H1 (cell line): ENCODE measurements at regions not wholly inside any gene's neighbourhood (a gene's known extent, or its start where the extent isn't known, plus 50 kb on each side); places are given as distances from the start of the nearest gene placed in this dataset.

Experiments
- CTCF ChIA-PET: fragments of 300-600 bp; sonication (Branson Sonifier 250); formaldehyde crosslinking; loops from one replicate; lab custom pipeline; 2021; ENCODE audit not compliant: partially characterized antibody; lab: Charles Lee
- POLR2A ChIA-PET: fragments of 300-600 bp; sonication (Branson Sonifier 250); formaldehyde crosslinking; loops from one replicate; lab custom pipeline; 2021; ENCODE audit warnings: inconsistent platforms; ENCODE audit not compliant: partially characterized antibody; lab: Charles Lee
- DNase-seq, 2 experiments: peaks; one replicate each; pipeline versions ENCODE4 v3.0.0 to v3.0.0-alpha.2; 2010 to 2022; ENCODE audit warnings: low spot score in 2 of 2, low read depth in 1 of 2, mixed read lengths in 1 of 2
- FAIRE-seq: peaks from 2 replicates; lab custom pipeline; 2011; peaks lifted over from hg19 to GRCh38; lab: Jason Lieb, UNC
- H2AFZ ChIP-seq: 2 replicates; pipeline ENCODE4 v1.8.1; 2012; ENCODE audit warnings: low read length, inconsistent platforms
- H2AK5ac ChIP-seq: 2 replicates; pipeline ENCODE4 v1.6.1; 2013; ENCODE audit warnings: low read depth, low read length
- H2BK120ac ChIP-seq: replicated peaks from 2 replicates; pipeline ENCODE3; 2013; ENCODE audit warnings: low read depth, low read length, inconsistent platforms
- H2BK12ac ChIP-seq: 2 replicates; pipeline ENCODE4 v1.6.1; 2013; ENCODE audit warnings: low read depth, low read length
- H2BK15ac ChIP-seq: 2 replicates; pipeline ENCODE4 v1.6.1; 2013; ENCODE audit warnings: low read length
- H2BK20ac ChIP-seq: 2 replicates; pipeline ENCODE4 v1.6.1; 2013; ENCODE audit warnings: low read length
- H2BK5ac ChIP-seq: 2 replicates; pipeline ENCODE4 v1.6.1; 2013; ENCODE audit warnings: low read depth, low read length
- H3K14ac ChIP-seq: 2 replicates; pipeline ENCODE4 v1.6.1; 2013; ENCODE audit warnings: inconsistent platforms; ENCODE audit not compliant: insufficient read length
- H3K18ac ChIP-seq: 2 replicates; pipeline ENCODE4 v1.6.1; 2013; ENCODE audit warnings: low read length; ENCODE audit errors: extremely low read depth
- H3K23ac ChIP-seq: 2 replicates; pipeline ENCODE4 v1.6.1; 2013; ENCODE audit warnings: inconsistent platforms; ENCODE audit not compliant: insufficient read length
- H3K23me2 ChIP-seq: 2 replicates; pipeline ENCODE4 v1.6.1; 2013; ENCODE audit warnings: low read depth, low read length
- H3K27ac ChIP-seq: 2 replicates; pipeline ENCODE4 v1.6.1; 2011; ENCODE audit warnings: low read depth, low read length, inconsistent platforms
- H3K27me3 ChIP-seq, 4 experiments: replicated peaks in 1 of 4; 1 replicate in 1 of 4; 2 replicates in 3 of 4; pipeline versions ENCODE4 v1.6.1 to v1.8.1; 2011 to 2013; ENCODE audit warnings: low read length in 3 of 4, mild to moderate bottlenecking in 3 of 4, inconsistent platforms in 2 of 4, mixed read lengths in 2 of 4, moderate library complexity in 1 of 4; ENCODE audit not compliant: control insufficient read depth in 3 of 4, insufficient read depth in 3 of 4; ENCODE audit errors: extremely low read depth in 1 of 4
- H3K36me3 ChIP-seq, 4 experiments: 2 replicates each; pipeline versions ENCODE4 v1.6.1 to v1.8.1; 2011 to 2013; ENCODE audit warnings: mild to moderate bottlenecking in 4 of 4, low read length in 3 of 4, moderate library complexity in 2 of 4, control low read depth in 1 of 4, inconsistent platforms in 1 of 4; ENCODE audit not compliant: insufficient read depth in 4 of 4, control insufficient read depth in 2 of 4
- H3K4ac ChIP-seq: replicated peaks from 2 replicates; pipeline ENCODE3; 2013; ENCODE audit warnings: low read length, low read depth, mixed read lengths, inconsistent platforms; ENCODE audit not compliant: insufficient read length
- H3K4me1 ChIP-seq, 4 experiments: replicated peaks in 1 of 4; 1 replicate in 1 of 4; 2 replicates in 3 of 4; pipeline versions ENCODE4 v1.6.1 to v1.8.1; 2011 to 2013; ENCODE audit warnings: low read length in 3 of 4, inconsistent platforms in 2 of 4, mixed read lengths in 1 of 4; ENCODE audit not compliant: insufficient read depth in 4 of 4, control insufficient read depth in 3 of 4
- H3K4me2 ChIP-seq, 2 experiments: 2 replicates each; pipeline versions ENCODE4 v1.6.1 to v1.8.1; 2011 to 2013; ENCODE audit warnings: low read depth in 2 of 2, low read length in 2 of 2, control low read depth in 1 of 2, inconsistent platforms in 1 of 2, mild to moderate bottlenecking in 1 of 2; ENCODE audit not compliant: insufficient read depth in 1 of 2
- H3K4me3 ChIP-seq, 4 experiments: fragments of 200-600, 300-600 bp in 1 of 4; sonication (generic), shearing (Covaris generic), sonication (Bioruptor Twin) in 1 of 4; 2 replicates each; pipeline versions ENCODE4 v1.5.1 to v1.8.1; 2011 to 2016; ENCODE audit warnings: low read length in 4 of 4, low read depth in 3 of 4, control low read depth in 2 of 4, inconsistent platforms in 2 of 4, mild to moderate bottlenecking in 2 of 4, mixed read lengths in 1 of 4, moderate library complexity in 1 of 4; ENCODE audit not compliant: insufficient read depth in 2 of 4; ENCODE audit errors: extremely low read depth in 1 of 4
- H3K56ac ChIP-seq: replicated peaks from 2 replicates; pipeline ENCODE3; 2013; ENCODE audit warnings: low read depth, mild to moderate bottlenecking, mixed read lengths, low read length, inconsistent platforms; ENCODE audit not compliant: insufficient read length
- H3K79me1 ChIP-seq: 2 replicates; pipeline ENCODE4 v1.6.1; 2013; ENCODE audit warnings: low read depth, low read length, control low read depth
- H3K79me2 ChIP-seq, 2 experiments: 2 replicates each; pipeline versions ENCODE4 v1.6.1 to v1.8.1; 2012 to 2013; ENCODE audit warnings: low read length in 2 of 2, mild to moderate bottlenecking in 2 of 2, inconsistent platforms in 1 of 2; ENCODE audit not compliant: insufficient read depth in 2 of 2, control insufficient read depth in 1 of 2
- H3K9ac ChIP-seq, 4 experiments: replicated peaks in 1 of 4; 1 replicate in 1 of 4; 2 replicates in 3 of 4; pipeline versions ENCODE4 v1.6.1 to v1.8.1; 2011 to 2013; ENCODE audit warnings: low read depth in 3 of 4, low read length in 3 of 4, control low read depth in 2 of 4, mild to moderate bottlenecking in 2 of 4, moderate library complexity in 2 of 4, inconsistent platforms in 1 of 4; ENCODE audit errors: extremely low read depth in 1 of 4
- H3K9me3 ChIP-seq, 2 experiments: 2 replicates each; pipeline versions ENCODE4 v1.6.1 to v1.8.1; 2012 to 2013; ENCODE audit warnings: mild to moderate bottlenecking in 2 of 2, moderate library complexity in 2 of 2, control low read depth in 1 of 2, inconsistent platforms in 1 of 2, low read depth in 1 of 2, low read length in 1 of 2, mixed read lengths in 1 of 2; ENCODE audit not compliant: insufficient read depth in 2 of 2
- H4K20me1 ChIP-seq, 2 experiments: replicated peaks in 1 of 2; 2 replicates each; pipeline versions ENCODE3 to v1.8.1; 2011 to 2013; ENCODE audit warnings: inconsistent platforms in 2 of 2, low read length in 2 of 2, mild to moderate bottlenecking in 1 of 2; ENCODE audit not compliant: insufficient read depth in 2 of 2, control insufficient read depth in 1 of 2
- H4K5ac ChIP-seq: 2 replicates; pipeline ENCODE4 v1.6.1; 2013; ENCODE audit warnings: low read length, low read depth, mixed read lengths, inconsistent platforms; ENCODE audit not compliant: insufficient read length
- H4K8ac ChIP-seq: 2 replicates; pipeline ENCODE4 v1.8.0; 2013; ENCODE audit warnings: mild to moderate bottlenecking, moderate library complexity, low read length, inconsistent platforms; ENCODE audit not compliant: insufficient read depth; ENCODE audit errors: extremely low read depth
- H4K91ac ChIP-seq: replicated peaks from 2 replicates; pipeline ENCODE3; 2013; ENCODE audit warnings: low read length, mixed read lengths, inconsistent platforms; ENCODE audit not compliant: insufficient read length
- CBX8 ChIP-seq: fragments of 300-800, 300-1000 bp; sonication (generic); IDR thresholded peaks from 2 replicates; pipeline ENCODE4 v1.7.1; 2016; ENCODE audit warnings: low read depth, low read length, borderline replicate concordance
- CHD1 ChIP-seq: IDR thresholded peaks from 2 replicates; pipeline ENCODE4 v1.6.1; 2012; ENCODE audit warnings: low read depth, low read length, improper control_type of control experiment
- CREB1 ChIP-seq: IDR thresholded peaks from 2 replicates; pipeline ENCODE4 v1.6.1; 2012; ENCODE audit warnings: inconsistent platforms
- EZH2 ChIP-seq: fragments of 200-600 bp; sonication (generic); IDR thresholded peaks from 2 replicates; pipeline ENCODE4 v1.7.1; 2012; ENCODE audit warnings: low read depth, mild to moderate bottlenecking, moderate library complexity, low read length, inconsistent platforms; ENCODE audit not compliant: severe bottlenecking
- GTF2F1 ChIP-seq: IDR thresholded peaks from 2 replicates; pipeline ENCODE4 v1.6.1; 2012; ENCODE audit warnings: low read depth, low read length, improper control_type of control experiment, borderline replicate concordance
- KDM5A ChIP-seq: fragments of 200-600 bp; IDR thresholded peaks from 2 replicates; pipeline ENCODE4 v1.7.1; 2012; ENCODE audit warnings: mild to moderate bottlenecking, low read length, inconsistent platforms, mixed read lengths
- POU5F1 ChIP-seq: IDR thresholded peaks from 2 replicates; pipeline ENCODE4 v1.6.1; 2011; ENCODE audit warnings: low read depth, mild to moderate bottlenecking, low read length, moderate library complexity
- RBBP5 ChIP-seq: IDR thresholded peaks from 2 replicates; pipeline ENCODE4 v1.7.1; 2012; ENCODE audit warnings: low read depth, mild to moderate bottlenecking, inconsistent platforms, low read length, moderate library complexity, borderline replicate concordance
- SAP30 ChIP-seq: fragments of 300-600 bp; sonication (generic); IDR thresholded peaks from 2 replicates; pipeline ENCODE4 v1.7.1; 2012; ENCODE audit warnings: low read length, moderate library complexity, mild to moderate bottlenecking, inconsistent platforms; ENCODE audit not compliant: insufficient read depth, insufficient replicate concordance
- TF ChIP-seq, protein P1 (sequence below), 3 experiments: IDR thresholded peaks; 1 replicate in 2 of 3; 2 replicates in 1 of 3; pipeline versions ENCODE4 v1.5.1 to v1.6.1; 2011; ENCODE audit warnings: low read length in 3 of 3, mild to moderate bottlenecking in 3 of 3, inconsistent platforms in 2 of 3, low read depth in 1 of 3, moderate library complexity in 1 of 3; ENCODE audit not compliant: insufficient read depth in 1 of 3; ENCODE audit errors: control extremely low read depth in 1 of 3

DNA sequence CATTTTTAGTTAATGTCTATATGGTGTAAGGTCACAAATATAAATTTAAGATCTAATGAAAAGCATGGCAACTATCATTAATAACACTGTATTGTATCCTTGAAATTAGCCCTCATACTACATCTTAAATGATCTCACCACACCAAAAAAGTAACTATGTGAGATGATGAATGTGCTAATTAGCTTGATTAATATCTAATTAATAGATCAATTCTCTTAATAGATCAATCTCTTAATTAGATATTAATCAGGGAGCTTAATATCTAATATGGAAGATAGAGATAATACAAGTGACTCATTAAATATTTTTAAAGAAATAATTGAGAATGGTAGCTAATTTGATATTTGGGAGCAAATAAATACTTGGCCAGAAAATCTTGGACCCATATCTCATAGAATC, 178.5 kb upstream of the FAT3 start:
- Histone ChIP-seq H2BK15ac (no peak overlapping the region), H2AK5ac (no peak overlapping the region), H3K79me1 (no peaks in the 10 kb centered on the region), H4K20me1 (no peaks in the 10 kb centered on the region), H3K27me3 (no peaks in the 10 kb centered on the region), H3K56ac (no peak overlapping the region), H3K36me3 (no peaks in the 10 kb centered on the region), H2BK5ac (no peak overlapping the region), H2BK120ac (no peak overlapping the region), H3K79me2 (no peaks in the 10 kb centered on the region), H3K4me1 (no peaks in the 10 kb centered on the region), H3K4me2 (no peak overlapping the region), H3K14ac (no peak overlapping the region), H2AFZ (no peak overlapping the region), H4K91ac (no peak overlapping the region), H3K23me2 (no peaks in the 10 kb centered on the region), H2BK12ac (no peak overlapping the region), H4K8ac (no peak overlapping the region), H3K9me3 (no peaks in the 10 kb centered on the region), H4K5ac (no peak overlapping the region), H3K27ac (no peak overlapping the region), H2BK20ac (no peak overlapping the region), H3K9ac (no peak overlapping the region), H3K4me3 (no peak overlapping the region), H3K4ac (no peak overlapping the region), H3K23ac (no peak overlapping the region), H3K18ac (no peak overlapping the region)
- TF ChIP-seq KDM5A = no peak
- no peak for TF ChIP-seq CHD1
- TF ChIP-seq EZH2 = no peak
- no peak for TF ChIP-seq POU5F1
- TF ChIP-seq CREB1 = no peak
- TF ChIP-seq RBBP5 = no peak
- TF ChIP-seq, protein P1, sequence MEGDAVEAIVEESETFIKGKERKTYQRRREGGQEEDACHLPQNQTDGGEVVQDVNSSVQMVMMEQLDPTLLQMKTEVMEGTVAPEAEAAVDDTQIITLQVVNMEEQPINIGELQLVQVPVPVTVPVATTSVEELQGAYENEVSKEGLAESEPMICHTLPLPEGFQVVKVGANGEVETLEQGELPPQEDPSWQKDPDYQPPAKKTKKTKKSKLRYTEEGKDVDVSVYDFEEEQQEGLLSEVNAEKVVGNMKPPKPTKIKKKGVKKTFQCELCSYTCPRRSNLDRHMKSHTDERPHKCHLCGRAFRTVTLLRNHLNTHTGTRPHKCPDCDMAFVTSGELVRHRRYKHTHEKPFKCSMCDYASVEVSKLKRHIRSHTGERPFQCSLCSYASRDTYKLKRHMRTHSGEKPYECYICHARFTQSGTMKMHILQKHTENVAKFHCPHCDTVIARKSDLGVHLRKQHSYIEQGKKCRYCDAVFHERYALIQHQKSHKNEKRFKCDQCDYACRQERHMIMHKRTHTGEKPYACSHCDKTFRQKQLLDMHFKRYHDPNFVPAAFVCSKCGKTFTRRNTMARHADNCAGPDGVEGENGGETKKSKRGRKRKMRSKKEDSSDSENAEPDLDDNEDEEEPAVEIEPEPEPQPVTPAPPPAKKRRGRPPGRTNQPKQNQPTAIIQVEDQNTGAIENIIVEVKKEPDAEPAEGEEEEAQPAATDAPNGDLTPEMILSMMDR (IDR thresholded peaks at IDR 0.05; ENCODE audit: control extremely low read depth in 1 of 3, insufficient read depth in 1 of 3, low read depth in 1 of 3, low read length in 3 of 3) = no peak
- no peak for TF ChIP-seq GTF2F1
- TF ChIP-seq SAP30 = no peak
- no peak for TF ChIP-seq CBX8
- POLR2A ChIA-PET = no interaction called here
- FAIRE-seq = no peak
- DNase-seq = no peak
- CTCF ChIA-PET = interaction anchor here (1.2 kb wide), 1 partner anchor 91 kb away, joined by 3 read pairs; no protein-coding TSS in a partner anchor
